ENCODE measurements at regions not wholly inside any gene's neighbourhood (a gene's known extent, or its start where the extent isn't known, plus 50 kb on each side); places are given as distances from the start of the nearest gene placed in this dataset.

DNA sequence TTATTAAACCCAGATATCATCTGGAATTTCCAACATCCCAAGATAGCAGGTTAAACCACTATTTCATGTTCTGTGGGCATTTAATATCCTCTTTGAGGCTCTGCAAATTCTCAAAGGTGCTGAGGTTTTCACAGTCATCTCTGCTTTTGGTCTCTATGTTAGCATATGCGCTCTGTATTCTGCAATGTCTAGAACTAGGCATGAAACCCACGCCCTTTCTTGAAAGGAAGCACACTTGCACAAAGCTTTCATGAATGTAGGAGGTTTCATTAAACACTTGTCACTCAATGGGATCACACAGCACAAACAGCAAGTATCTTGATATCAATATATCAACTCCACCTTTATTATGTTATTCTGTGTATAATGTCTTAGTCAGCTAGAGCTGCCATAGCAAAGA, 172.0 kb upstream of the USP24 start:
- ATAC-seq (ENCODE audit: insufficient read depth, low FRiP score) (no peak), DNase-seq (no peak)
- Histone ChIP-seq H3K27ac (ENCODE audit: low read depth in 1 of 2, low read length in 1 of 2) (no peak overlapping the region), H3K27me3 (ENCODE audit: control insufficient read depth in 3 of 3, insufficient read depth in 3 of 3, low read length in 2 of 3) (no peaks in the 10 kb centered on the region), H3K4me3 (no peak overlapping the region), H3K9ac (ENCODE audit: insufficient read depth in 1 of 2, low read length in 2 of 2) (no peak overlapping the region), H3K36me3 (ENCODE audit: control insufficient read depth in 4 of 4, insufficient read depth in 4 of 4, low read length in 4 of 4) (no peaks in the 10 kb centered on the region), H3K4me1 (ENCODE audit: control insufficient read depth in 5 of 5, insufficient read depth in 5 of 5, low read length in 5 of 5) (peaks cover 0 to 8% (median 6%) of the 10 kb centered on the region in 5 donors), H3K9me3 (ENCODE audit: control insufficient read depth in 4 of 4, insufficient read depth in 3 of 4, low read length in 3 of 4) (no peaks in the 10 kb centered on the region)
- TF ChIP-seq, protein P1, sequence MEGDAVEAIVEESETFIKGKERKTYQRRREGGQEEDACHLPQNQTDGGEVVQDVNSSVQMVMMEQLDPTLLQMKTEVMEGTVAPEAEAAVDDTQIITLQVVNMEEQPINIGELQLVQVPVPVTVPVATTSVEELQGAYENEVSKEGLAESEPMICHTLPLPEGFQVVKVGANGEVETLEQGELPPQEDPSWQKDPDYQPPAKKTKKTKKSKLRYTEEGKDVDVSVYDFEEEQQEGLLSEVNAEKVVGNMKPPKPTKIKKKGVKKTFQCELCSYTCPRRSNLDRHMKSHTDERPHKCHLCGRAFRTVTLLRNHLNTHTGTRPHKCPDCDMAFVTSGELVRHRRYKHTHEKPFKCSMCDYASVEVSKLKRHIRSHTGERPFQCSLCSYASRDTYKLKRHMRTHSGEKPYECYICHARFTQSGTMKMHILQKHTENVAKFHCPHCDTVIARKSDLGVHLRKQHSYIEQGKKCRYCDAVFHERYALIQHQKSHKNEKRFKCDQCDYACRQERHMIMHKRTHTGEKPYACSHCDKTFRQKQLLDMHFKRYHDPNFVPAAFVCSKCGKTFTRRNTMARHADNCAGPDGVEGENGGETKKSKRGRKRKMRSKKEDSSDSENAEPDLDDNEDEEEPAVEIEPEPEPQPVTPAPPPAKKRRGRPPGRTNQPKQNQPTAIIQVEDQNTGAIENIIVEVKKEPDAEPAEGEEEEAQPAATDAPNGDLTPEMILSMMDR (IDR thresholded peaks at IDR 0.05; ENCODE audit: control extremely low read depth, extremely low read depth): no peak
- WGBS, 2 donors: 74 to 89% methylated on average over 2 of the region's 2 CpGs

DNA sequence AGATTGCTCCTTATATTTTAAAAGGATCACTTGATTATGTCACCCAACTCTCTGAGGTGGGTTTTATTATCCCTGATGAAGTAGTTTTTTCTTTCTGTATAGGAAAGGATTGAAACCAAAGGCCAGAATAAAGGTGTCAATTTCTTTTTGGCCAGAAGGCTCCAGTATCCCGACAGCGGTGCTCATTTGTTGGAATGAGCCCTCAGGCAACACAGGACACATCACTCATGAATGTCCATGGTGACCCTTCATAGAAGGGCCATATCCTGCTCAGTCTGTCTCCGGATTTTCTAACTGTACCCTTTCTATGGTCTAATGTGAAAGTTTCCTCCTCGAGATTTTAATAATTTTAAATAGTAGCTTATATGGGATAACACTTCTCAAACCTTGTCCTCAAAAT, 171.3 kb upstream of the USP24 start:
- Histone ChIP-seq H3K4me3 (no peak overlapping the region), H3K36me3 (ENCODE audit: control insufficient read depth in 4 of 4, insufficient read depth in 4 of 4, low read length in 4 of 4) (no peaks in the 10 kb centered on the region), H3K27me3 (ENCODE audit: control insufficient read depth in 3 of 3, insufficient read depth in 3 of 3, low read length in 2 of 3) (no peaks in the 10 kb centered on the region), H3K9me3 (ENCODE audit: control insufficient read depth in 4 of 4, insufficient read depth in 3 of 4, low read length in 3 of 4) (no peaks in the 10 kb centered on the region), H3K9ac (ENCODE audit: insufficient read depth in 1 of 2, low read length in 2 of 2) (no peak overlapping the region), H3K27ac (ENCODE audit: low read depth in 1 of 2, low read length in 1 of 2) (no peak overlapping the region), H3K4me1 (ENCODE audit: control insufficient read depth in 5 of 5, insufficient read depth in 5 of 5, low read length in 5 of 5) (peaks cover 0 to 8% (median 6%) of the 10 kb centered on the region in 5 donors)
- 80 to 89% methylated on average over 4 of the region's 4 CpGs for WGBS, 2 donors
- no peak for ATAC-seq (ENCODE audit: insufficient read depth, low FRiP score)
- TF ChIP-seq, protein P1 (IDR thresholded peaks at IDR 0.05; ENCODE audit: control extremely low read depth, extremely low read depth): no peak
- no peak for DNase-seq

DNA sequence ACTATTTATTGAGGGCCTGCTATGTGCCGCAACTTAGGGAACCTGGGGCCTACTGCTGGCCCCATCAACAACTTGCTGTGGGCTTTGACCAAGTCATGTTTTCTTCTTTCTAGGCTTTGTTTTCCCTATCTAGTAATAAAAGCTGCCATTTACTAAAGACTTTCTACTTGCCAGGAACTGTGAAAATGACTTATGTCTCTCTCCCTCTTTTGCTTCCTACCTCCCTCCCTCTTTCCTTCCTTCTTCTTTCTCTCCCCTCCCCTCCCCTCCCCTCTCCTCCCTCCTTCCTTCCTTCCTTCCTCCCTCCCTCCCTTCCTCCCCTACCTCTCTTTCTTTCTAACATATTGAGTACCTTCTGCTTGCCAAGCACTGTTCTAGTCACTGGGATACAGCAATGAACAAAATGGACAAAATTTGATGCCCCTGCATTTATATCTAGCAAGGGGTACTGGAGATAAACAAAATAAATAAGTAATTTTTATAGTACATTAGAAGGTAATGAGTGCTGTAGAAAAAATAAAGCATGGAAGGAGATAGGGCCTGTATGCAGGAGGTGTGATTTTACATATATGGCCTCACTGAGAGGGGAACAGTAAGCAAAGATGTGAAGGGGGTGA, 170.3 kb upstream of the USP24 start:
- 97 to 100% methylated on average over 1 of the region's 1 CpG for WGBS, 2 donors
- TF ChIP-seq, protein P1 (IDR thresholded peaks at IDR 0.05; ENCODE audit: control extremely low read depth, extremely low read depth): no peak
- Histone ChIP-seq H3K36me3 (ENCODE audit: control insufficient read depth in 4 of 4, insufficient read depth in 4 of 4, low read length in 4 of 4) (no peaks in the 10 kb centered on the region), H3K4me3 (no peak overlapping the region), H3K27me3 (ENCODE audit: control insufficient read depth in 3 of 3, insufficient read depth in 3 of 3, low read length in 2 of 3) (no peaks in the 10 kb centered on the region), H3K4me1 (ENCODE audit: control insufficient read depth in 5 of 5, insufficient read depth in 5 of 5, low read length in 5 of 5) (peaks cover 0 to 8% (median 6%) of the 10 kb centered on the region in 5 donors), H3K27ac (ENCODE audit: low read depth in 1 of 2, low read length in 1 of 2) (no peak overlapping the region), H3K9me3 (ENCODE audit: control insufficient read depth in 4 of 4, insufficient read depth in 3 of 4, low read length in 3 of 4) (no peaks in the 10 kb centered on the region), H3K9ac (ENCODE audit: insufficient read depth in 1 of 2, low read length in 2 of 2) (no peak overlapping the region)
- ATAC-seq (ENCODE audit: insufficient read depth, low FRiP score) (no peak), DNase-seq (no peak)

DNA sequence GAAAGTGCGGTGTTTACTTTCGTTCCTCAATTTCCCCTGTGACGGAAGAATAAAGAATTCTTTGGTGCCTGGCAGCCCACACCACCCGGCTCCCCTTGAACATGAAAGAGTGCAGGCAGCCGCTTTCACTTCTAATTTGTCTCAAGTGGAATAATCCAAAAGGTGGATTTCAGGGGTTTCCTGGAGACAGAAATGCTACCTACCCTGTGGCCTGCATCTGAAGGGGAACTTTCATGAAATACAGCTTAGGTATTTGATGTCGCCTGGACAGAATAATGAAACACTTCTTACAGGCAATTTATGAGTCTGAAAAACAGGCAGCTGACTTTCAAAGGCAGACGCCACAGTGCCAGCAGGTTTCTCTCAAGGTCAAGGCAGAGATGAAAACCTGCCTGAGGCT, 169.5 kb upstream of the USP24 start:
- peak in 2 of 3 donors; percentile 41 to 70 for DNase-seq
- peaks cover 0 to 8% (median 7%) of the 10 kb centered on the region in 5 donors for H3K4me1 ChIP-seq (ENCODE audit: control insufficient read depth in 5 of 5, insufficient read depth in 5 of 5, low read length in 5 of 5)
- no peak overlapping the region for H3K27ac ChIP-seq (ENCODE audit: low read depth in 1 of 2, low read length in 1 of 2)

More for the DNA sequence above, 169.5 kb upstream of the USP24 start:
- H3K36me3 ChIP-seq (ENCODE audit: control insufficient read depth in 4 of 4, insufficient read depth in 4 of 4, low read length in 4 of 4): no peaks in the 10 kb centered on the region
- no peaks in the 10 kb centered on the region for H3K9me3 ChIP-seq (ENCODE audit: control insufficient read depth in 4 of 4, insufficient read depth in 3 of 4, low read length in 3 of 4)
- TF ChIP-seq, protein P1 (IDR thresholded peaks at IDR 0.05; ENCODE audit: control extremely low read depth, extremely low read depth): no peak
- no peak for ATAC-seq (ENCODE audit: insufficient read depth, low FRiP score)
- no peak overlapping the region for H3K4me3 ChIP-seq
- H3K9ac ChIP-seq (ENCODE audit: insufficient read depth in 1 of 2, low read length in 2 of 2): no peak overlapping the region
- H3K27me3 ChIP-seq (ENCODE audit: control insufficient read depth in 3 of 3, insufficient read depth in 3 of 3, low read length in 2 of 3): no peaks in the 10 kb centered on the region
- 82 to 89% methylated on average over 7 of the region's 7 CpGs for WGBS, 2 donors
